Activated CD4-positive, alpha-beta T cell treated with anti-CD3 and anti-CD28 coated beads, Interleukin-2, amount 50 U/mL, for 1 hour (primary cell): ENCODE measurements at regions not wholly inside any gene's neighbourhood (a gene's known extent, or its start where the extent isn't known, plus 50 kb on each side); places are given as distances from the start of the nearest gene placed in this dataset.

Experiments
- DNase-seq: peaks from one replicate; pipeline ENCODE4 v3.0.0-alpha.2; 2020

- no peak for DNase-seq
Observed at GRCh38 chr20:7180256-7181045, 413.0 kb downstream of the BMP2 start.

GRCh38 chr20:7189231-7189630, 421.7 kb downstream of the BMP2 start:
- DNase-seq = no peak

GRCh38 chr20:7193681-7194080, 426.2 kb downstream of the BMP2 start:
- no peak for DNase-seq

DNA sequence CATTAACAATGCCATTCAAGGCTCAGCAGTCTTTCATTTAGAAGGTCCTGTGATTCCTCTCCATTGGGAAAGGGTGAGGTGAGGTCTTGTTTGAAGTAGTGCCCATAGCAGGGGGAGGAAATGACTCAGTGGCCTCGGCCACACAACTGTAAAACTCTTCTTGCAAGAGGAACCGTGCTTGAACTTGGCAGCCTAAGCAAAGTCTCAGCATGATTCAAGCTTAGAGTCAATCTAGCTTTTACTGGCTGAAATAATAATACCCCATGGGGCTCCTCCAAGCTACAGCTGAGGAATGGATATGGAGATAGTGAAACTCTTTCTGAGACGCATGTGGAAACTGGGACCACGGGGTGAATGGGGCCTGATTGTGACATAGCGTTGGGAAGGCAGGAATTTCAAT, 428.2 kb downstream of the BMP2 start:
- DNase-seq = no peak

DNA sequence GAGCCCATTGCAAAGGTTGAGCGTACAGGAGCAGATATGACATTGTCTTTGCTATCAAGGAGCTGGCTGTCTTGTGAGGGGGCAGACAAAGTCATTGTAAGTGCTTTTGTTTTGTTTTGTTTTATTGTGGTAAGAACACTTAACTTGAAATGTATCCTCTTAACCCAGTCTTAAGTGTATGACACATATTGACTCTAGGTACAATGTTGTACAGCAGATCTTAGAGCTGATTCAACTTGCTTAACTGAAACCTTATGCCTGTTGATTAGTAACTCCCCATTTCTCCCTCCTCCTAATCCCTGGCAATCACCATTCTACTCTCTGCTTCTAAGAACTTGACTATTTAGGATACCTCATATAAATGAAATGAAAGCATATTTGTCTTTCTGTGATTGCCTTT, 429.0 kb downstream of the BMP2 start:
- DNase-seq = no peak

- DNase-seq = no peak
Observed at GRCh38 chr20:7199861-7200260, 432.4 kb downstream of the BMP2 start.

DNA sequence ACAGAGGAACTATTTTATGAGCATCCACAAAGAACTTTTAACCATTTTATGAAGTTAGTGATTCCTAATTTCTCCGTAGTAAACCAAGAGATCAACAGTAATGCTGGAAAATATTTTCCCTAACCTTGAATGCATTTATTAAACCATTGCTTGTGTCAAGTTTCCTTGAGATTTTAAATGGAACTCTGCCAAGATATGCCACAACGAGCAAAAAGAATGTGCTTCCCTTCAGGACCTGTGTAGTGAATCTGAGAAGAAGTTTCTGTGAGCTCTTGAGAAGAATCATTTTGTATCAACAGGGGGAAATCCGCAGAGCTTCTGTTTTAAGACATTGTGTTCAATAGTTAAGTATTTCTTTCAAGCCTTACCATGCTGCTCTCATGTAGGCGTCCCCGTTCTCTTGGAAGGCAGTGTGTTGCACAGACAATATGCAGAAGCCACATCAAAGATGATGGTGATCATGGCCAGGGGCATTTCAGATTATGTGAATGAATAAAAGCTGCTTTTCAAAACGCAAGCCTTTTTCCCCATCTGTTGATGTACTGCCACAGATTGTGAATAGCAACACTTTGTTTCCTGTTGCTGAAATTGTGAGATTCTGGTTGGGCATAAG, 439.8 kb downstream of the BMP2 start:
- DNase-seq = no peak

- no peak for DNase-seq
Observed at GRCh38 chr20:7210910-7211309, 443.4 kb downstream of the BMP2 start.

- DNase-seq = no peak
Observed at GRCh38 chr20:7214081-7214740, 446.7 kb downstream of the BMP2 start.

DNA sequence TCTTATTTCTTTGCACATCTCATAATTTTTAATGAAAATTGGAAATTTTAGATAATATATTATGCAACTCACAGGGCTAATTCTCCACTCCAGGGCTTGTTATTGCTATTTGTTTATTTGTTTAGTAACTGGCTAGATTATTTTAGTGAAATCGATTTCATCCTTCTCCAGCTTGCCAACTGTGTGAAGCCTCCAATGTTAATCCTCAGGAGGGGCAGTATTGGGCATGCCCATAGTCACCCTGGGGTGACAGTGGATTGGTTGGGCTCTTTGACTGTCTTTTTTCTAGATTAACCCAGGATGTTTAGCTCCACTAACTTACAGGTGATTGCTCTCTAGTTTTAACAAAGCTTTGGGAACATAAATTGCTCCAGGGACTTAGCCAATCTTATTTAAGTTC, 450.1 kb downstream of the BMP2 start:
- DNase-seq = no peak

DNA sequence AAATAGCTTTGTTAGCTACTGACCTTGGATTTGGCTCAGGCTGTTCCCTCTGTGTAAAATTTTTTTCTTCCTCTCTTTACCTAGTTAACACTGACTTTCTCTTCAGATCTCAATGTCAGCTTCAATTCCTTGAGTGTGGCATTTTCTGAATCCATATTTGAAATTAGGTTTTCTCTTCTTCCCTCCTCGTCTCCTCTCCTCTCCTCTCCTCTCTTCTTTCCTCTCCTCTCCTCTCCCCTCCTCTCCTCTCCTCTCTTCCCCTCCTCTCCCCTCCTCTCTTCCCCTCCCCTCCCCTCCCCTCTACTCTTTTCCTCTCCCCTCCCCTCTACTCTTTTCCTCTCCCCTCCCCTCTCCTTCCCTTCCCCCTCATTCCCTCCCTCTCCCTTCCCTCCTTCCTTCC, 453.3 kb downstream of the BMP2 start:
- no peak for DNase-seq

DNA sequence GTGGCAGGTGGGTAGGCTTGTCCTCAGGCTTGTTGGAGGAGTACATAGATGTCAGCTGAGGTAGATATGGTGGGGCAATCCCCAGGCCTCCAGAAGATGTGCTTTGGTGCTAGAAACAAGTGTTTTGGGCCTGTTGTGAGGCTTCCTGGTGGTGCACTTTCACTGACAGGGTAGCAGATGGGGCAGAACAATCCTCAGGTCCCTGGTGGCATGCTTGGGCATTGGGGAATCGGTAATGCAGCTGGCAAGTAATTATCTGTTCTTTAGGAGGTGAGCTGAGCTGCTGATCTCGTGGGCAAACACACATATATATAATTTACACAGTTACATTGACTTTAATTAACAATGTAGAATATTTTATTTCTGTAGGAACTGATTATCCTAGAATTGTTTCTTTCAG, 458.7 kb downstream of the BMP2 start:
- DNase-seq = no peak

GRCh38 chr20:7231303-7231702, 463.8 kb downstream of the BMP2 start:
- no peak for DNase-seq

DNA sequence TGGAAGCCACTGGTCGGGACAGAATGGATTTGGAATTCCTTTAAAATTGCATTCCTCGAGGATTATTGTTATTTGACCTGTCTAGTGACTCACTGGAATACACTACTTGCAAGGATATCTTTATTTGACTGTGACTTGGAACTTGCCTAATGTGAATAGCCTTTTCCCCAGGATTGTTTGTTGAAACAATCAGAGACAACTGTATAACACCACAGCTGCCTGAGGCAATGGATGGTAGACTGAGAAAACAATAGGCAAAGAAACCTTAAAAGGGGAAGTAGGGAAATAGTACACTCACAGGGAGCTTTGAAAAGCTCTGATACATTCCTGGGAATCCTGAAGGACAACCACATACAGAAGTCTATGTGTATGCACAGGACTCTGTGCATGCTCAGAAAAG, 465.3 kb downstream of the BMP2 start:
- no peak for DNase-seq

GRCh38 chr20:7237251-7237650, 469.8 kb downstream of the BMP2 start:
- DNase-seq = no peak

- DNase-seq = no peak
Observed at GRCh38 chr20:7240490-7240889, 473.0 kb downstream of the BMP2 start.

GRCh38 chr20:7248281-7249201, 481.1 kb downstream of the BMP2 start:
- no peak for DNase-seq

GRCh38 chr20:7250337-7250736, 482.9 kb downstream of the BMP2 start:
- DNase-seq = no peak

DNA sequence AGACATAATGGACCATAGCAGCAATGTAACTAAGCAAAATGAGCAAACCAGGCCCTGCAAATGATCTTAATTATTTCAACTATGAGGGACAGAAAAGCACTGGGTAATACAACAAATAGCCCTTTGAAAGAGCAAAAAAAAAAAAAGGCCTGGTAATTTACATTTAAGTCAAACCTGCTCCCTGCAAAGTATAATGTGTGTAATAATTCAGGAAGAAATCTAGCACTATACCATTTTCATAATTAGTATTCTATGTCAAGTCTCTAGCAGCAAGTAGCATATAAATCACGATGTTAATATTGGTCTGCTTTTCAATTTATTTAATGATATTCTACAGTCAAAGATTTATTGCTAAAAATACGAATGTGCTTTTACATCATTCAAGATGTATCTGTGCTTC, 489.6 kb downstream of the BMP2 start:
- DNase-seq = no peak

- no peak for DNase-seq
Observed at GRCh38 chr20:7257692-7258466, 490.4 kb downstream of the BMP2 start.

- DNase-seq = no peak
Observed at GRCh38 chr20:7262803-7263202, 495.3 kb downstream of the BMP2 start.

- no peak for DNase-seq
Observed at GRCh38 chr20:7264137-7264536, 496.7 kb downstream of the BMP2 start.
